Activated CD8-positive, alpha-beta memory T cell treated with anti-CD3 and anti-CD28 coated beads for 48 hours (primary cell): ENCODE measurements at regions not wholly inside any gene's neighbourhood (a gene's known extent, or its start where the extent isn't known, plus 50 kb on each side); places are given as distances from the start of the nearest gene placed in this dataset.

Experiments
- DNase-seq, 3 experiments: peaks; one replicate each; pipeline ENCODE4 v3.0.0-alpha.2; 2020; ENCODE audit warnings: low read depth in 2 of 3, low spot score in 2 of 3

DNA sequence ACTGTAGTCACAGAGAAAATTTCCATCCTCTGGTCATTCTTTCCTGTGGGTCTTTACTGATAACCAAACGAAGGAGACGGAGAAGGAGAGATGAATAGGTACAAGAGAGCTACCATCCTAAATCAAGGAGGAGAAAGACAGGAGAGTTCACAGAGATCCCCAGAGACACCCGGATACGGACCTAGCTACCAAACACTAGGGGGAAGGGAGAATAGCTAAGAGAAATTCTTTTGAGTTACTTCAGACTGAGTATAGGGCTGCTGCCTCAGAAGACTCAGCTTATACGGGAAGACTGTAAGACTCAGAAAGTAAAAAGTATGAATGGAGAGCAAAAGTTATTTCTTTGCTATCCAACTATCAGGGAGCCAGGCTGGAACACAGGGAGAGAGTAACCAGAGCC is 572.1 kb downstream of the C4orf33 start:
- DNase-seq, result no peak

DNA sequence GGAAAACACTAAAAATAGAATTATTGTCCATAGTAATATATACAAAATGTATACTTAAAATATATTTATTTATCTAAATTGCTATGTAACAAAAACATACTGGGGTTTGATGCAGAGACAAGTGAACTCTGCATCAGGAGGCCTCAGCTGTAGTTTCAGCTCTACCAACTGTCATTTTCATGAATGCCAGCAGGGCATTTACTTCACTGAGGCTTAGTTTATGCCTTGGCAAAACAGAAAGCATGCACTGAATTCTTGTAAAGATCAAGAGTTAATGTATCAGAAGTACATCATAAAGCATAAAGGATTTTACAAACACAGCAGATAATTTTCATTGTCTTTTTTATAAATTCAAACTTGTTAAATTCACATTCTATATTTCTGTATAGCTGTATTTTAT is 577.0 kb downstream of the C4orf33 start:
- DNase-seq, result no peak

DNA sequence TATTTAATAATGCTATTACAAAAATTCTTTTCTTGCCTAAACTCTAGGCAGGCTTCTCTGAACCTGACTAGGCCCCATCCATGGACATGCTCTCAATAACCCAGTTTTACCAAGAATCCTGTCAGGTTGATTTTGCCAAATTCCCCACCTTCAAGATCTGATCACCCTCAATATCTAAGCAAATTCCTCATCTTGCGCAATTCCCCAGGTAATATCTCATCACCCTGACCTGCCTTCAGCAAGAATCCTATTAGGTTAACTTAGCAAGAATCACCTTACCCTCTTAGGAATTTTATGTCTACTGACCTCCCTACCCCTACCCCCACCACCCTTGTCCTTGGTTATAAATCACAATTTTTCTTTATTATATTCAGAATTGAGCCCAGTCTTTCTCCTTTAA is 579.1 kb downstream of the C4orf33 start:
- DNase-seq, result no peak

DNA sequence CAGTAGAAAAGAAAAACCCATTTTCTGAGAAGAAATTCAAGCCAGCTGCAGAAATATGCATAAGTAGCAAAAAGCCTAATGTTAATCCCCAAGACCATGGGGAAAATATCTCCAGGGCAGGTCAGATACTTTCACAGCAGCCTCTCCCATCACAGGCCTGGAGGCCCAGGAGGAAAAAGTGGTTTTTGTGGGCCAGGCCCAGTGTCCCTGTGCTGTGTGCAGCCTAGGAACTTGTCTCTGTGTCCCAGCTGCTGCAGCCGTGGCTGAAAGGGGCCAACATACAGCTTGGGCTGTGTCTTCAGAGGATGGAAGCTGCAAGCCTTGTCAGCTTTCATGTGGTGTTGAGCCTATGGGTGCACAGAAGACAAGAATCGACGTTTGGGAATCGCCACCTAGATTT is 581.0 kb downstream of the C4orf33 start:
- no peak for DNase-seq

DNA sequence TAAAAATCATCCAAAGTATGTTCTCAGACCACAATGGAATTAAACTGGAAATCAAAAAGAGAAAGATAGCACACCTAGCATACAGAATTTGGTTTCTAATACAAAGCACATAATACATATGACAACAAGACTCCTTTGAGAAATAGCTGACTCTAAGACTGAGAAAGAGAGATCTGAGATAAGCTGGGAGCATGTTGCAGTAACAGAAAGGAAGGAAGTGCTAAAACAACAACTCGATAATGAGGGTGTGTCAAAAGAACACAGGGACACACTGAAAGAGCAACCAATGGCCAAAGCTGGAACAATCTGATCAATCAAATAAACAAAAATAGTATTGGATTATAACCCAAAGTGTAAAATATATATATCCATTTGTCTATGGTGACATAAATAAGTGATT is 586.6 kb downstream of the C4orf33 start:
- DNase-seq, result no peak

DNA sequence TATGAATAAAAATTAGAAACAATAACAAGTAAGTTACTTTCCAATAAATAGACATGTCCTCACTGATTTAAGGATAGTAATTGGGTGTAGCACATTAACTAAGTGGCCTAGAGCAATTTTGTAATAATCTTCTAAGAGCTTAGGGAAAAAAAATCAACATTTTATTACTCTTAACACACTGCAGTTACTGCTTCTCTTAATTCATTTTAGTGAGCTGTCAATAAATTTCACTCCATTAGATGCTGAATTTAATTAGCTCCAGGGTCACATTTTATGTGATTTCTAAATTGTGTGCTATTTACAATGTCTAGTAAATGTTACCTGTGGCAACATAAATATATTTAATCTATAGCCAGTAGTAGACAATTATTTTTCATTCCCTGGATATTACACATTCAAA is 612.0 kb downstream of the C4orf33 start:
- no peak for DNase-seq

DNA sequence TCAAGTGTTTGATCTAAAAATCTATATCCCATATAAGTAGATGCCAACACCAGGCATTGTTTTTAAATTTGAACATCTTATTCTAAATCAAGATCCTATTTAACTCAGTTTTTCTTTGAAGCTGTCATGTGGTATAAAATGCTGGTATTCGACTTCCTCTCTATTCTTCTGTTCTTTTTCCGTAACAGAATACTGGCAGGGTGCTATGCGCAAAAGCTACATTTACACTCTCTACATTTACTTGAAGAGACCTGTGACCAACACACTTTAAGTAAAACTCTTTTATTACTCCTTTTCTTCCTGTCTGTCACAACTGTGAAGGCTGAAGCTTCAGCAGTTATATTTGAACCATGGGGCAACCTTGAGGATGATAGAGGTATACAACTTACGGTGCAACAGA is 612.8 kb downstream of the C4orf33 start:
- DNase-seq, result no peak

DNA sequence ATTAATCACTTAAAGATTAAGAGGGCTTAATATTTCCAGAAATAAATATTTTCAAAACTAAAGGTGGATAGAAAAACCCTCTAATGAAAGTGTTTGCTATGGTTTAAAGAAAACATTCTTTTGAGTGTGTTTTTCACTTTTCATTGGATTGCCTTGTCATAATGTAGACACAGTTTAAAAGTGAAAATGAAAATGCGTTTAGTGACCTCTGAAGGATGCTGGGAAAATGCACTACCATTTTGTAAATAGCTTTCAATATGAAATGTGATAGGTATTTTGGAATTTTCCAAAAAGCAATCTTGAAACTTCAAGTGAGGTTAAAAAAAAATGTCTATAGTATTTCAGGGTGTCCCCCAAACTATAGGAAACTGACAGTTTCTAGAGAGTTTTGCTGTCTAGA is 642.2 kb downstream of the C4orf33 start:
- DNase-seq, result no peak

DNA sequence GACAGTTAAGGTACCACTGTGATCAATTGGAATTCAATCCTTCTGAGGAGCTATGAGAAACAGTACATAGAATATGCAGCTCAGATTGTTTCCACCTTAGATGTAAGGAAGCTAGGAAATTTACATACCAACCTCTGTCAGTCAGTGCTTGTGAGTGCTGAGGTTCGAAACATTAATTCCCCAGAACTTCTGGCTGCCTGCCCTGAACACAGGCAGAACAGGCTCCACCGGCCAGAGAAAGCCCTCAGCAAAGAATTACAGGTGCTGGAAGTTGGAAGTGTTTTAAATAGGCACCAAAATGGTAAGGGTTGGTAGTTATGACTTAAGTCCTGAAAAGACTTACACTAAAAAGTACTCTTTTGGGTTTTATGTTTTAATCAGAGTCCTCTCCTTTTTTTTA is 651.8 kb downstream of the C4orf33 start:
- DNase-seq, result no peak

DNA sequence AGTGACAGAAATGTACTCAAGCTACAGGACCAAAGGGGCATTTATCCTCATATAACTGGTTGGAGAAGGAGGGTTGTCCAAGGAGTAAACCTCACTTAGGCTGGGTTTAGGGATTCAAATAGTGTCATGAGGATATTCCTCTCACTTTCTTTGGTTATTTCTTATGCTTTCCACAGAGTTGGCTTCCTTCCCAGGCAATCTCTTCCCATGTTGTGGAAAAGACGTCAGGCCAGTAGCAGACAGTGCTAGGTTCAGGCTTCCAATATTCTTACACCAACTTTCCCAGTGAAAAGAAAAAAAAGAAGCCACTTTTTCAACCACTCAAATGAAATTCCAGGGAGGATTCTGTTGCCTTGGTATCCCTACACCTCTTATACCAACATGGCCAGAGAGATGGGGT is 653.0 kb downstream of the C4orf33 start:
- DNase-seq, result no peak

DNA sequence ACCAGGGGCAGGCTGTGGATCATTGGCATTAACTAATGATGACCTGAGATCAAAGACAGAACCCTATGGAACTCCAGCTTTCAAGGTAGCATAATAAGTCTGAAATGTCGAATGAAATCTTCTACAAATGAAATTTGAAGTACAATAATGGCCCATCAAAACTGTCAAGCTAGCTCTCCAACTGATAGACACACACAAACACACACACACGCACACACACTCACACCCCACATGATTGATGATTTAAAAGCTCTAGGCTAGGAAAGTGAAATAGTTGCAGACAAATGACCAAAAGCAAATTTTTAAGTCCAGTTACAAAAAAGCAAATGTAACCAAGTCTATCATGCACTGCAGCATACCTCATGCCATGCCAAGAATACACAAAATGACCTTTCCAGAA is 655.7 kb downstream of the C4orf33 start:
- no peak for DNase-seq

DNA sequence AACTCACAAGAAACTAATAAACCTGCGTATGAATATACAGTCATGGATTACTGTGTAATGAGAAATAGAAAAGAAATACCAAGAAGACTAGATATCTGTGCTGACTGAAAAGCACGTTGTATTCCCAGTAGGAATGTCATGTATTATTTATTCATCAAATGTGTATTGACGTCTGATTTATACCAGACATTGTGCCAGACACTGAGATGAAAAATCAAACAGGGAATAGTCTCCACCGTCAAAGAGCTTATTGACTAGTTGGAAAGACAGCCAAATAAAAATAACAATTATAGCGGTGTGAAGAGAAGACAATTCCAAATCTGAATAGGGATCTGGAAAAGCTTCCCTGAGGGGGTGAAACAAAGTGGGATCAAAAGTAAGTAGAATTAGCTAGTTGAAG is 687.6 kb downstream of the C4orf33 start:
- no peak for DNase-seq

DNA sequence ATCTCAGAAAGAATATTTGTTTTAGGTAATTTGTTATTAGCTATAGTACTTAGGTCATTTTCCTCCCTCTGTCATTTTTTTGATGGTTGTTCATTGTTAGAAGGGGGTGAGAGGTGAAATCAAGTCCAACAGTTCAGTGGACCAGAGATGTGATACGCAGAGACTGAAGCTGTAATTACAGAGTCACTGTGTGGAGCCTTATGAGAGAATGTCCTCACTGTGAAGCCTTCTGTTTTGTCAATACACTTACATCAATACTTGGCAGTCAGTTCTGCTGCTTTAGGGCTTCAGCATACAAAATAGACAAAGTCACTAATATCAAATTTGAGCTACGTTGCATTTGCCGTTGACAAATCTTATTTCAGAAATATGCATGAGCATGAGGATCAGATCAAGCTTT is 692.5 kb downstream of the C4orf33 start:
- no peak for DNase-seq

DNA sequence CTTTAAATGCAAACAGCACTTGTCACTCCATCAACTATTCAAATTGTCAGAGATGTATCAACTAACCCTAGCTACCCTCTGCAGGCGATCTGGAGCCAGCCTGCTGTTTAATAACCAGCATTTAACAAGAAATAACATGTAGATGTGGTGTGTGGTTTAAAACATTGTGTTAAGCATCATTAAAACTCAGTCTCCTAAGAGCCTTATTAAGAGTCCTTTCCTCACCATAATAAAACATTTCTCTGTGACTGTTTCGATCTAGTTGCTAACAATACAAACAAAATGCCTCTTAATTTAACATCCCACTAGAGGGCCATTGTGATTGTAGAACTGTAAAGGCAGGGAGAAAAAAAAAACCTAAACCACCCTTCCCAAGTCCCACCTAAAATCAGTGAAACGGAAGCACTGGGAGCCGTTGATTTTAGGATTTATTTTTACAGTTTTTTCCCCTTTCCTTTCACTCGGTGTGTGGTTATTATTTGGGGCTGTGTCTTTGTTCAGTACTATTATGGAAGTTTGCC is 708.6 kb downstream of the C4orf33 start:
- no peak for DNase-seq

DNA sequence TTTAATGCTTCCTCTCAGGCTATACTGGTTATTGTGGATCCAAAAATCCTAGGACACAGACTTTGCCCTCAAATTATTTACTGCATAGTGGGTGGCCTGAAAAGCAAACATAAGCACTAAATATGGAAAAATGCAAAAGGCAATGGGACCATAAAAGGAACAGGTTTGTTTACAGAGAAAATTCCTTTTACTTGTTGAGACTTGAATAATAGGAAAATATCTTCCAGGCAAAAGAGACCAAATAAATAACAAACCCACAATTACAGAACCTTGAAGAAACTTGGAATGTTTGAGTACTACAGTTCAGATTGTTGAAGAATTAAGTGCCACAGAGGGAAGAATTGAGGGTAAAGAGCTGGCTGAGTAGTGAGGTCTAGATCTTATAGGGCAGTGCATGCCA is 711.0 kb downstream of the C4orf33 start:
- no peak for DNase-seq

DNA sequence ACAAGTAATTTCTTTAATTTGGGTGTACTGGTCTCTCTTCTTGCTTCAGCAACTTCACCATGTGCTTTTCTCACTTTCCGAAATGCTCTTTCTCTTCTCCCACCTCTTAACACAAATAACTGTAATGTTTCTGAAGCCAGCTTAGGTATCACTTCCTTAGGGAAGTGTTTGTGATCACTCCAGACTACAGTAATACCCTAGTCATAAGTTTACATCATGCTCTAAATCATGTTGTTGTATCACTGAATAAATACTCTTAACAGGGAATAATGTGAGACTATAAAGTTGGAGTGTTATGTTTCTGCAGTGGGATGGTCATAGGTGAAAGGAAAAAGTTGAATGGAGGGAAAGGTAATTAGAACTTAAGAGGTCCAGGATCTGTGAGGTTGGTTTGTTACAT is 712.3 kb downstream of the C4orf33 start:
- DNase-seq, result no peak

DNA sequence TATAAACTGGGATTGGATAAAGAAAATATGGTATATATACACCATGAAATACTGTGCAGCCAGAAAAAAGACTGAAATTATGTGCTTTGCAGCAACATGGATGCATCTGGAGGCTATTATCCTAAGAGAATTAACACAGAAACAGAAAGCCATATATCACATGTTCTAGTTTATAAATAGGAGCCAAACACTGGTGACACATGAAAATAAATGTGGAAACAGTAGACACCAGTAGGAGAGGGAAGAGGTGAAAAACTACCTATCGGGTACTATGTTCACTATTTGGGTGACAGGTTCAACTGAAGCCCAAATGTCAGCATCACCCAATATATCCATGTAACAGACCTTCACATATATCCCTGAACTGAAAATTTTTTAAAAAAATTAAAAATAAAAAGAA is 725.1 kb downstream of the C4orf33 start:
- no peak for DNase-seq

DNA sequence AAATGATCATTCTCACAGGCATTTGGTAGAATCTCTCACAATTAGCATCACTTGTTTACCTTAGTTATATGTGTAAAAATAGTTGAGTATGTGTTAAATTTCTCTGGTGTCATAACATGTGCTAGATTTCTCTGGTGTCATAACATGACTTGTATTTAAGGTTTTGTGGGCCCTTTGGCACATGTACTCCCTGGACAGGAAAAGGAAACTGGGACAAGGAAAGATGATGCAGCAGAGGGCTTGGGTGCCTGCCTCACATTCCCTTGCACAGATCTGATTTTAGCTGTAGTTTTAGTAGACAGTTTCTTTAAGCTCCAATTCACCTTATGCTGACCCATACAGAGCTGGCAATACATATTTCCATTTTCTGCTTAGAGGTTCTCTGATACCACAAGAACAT is 726.0 kb downstream of the C4orf33 start:
- no peak for DNase-seq

DNA sequence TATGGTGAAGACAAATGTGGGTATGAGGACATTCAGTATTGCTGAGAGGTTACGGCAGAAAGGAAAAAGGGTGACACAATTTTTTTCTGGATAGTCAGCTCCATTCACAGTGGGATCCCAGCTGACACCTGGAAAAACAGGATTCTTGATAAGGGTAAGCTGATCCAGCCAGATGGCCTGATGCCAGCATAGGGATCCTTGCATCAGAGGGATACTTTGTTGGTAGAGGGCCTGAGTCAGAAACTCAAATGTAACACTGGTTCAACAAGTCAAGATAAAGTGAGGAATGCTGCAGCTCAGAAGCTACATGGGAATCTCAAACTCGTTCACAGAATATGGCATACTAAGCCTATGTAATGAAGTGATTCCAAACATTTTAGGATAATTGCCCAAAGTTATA is 726.7 kb downstream of the C4orf33 start:
- DNase-seq, result no peak

DNA sequence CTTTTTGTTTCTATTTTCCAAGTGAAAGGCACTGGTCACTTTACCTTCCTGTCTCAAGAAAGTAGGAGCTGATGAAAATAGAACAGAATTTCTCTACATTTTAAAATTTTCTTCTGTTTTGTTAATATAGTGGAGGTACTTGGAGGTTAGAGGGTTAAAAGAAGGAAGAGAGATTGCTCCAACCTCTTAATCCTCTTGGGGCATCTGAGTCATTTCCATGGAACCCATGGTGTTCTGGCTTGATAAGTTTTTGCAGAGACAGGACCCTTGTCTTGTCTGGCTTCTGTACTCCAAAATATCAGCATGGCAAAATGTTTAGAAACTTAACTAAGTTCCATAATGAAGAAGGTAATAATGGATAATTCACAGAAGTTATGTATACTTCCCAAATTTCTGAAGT is 727.2 kb downstream of the C4orf33 start:
- DNase-seq, result no peak

DNA sequence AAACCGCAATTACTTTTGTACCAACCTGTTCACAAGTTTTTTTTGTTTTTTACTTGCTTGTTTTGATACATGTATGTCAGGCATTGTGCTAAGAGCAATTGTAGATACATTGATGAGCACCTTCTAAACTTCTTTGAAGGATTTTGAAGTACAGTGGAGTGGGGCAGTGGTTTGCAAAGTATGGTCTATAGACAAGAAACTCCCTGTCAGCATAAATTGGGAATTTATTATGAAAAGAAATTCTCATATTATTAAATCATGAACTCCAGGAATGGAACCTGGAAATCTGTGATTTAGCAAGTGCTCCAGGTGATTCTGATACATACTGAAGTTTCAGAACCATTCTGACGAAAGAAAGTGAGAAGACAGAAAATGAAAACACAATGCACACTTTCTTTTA is 733.4 kb downstream of the C4orf33 start:
- DNase-seq, result no peak

DNA sequence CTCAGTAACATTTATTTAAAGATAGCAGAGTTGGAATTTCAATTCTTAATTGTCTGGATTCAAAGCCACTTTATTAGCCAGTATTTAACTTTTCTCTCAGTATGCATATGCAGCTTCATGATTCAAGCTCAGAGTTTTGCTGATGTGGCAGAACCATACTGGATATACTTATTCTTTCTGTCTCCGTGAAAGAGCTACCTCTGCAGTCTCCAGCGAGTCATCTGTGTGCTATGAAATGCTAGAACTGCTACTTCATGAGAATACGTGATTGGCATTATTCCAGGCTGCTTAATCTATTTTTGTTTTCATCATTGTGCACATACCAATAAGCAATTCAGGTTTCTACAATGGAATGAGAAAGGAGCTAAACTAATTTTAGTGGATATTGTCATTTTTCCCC is 743.7 kb downstream of the C4orf33 start:
- no peak for DNase-seq

DNA sequence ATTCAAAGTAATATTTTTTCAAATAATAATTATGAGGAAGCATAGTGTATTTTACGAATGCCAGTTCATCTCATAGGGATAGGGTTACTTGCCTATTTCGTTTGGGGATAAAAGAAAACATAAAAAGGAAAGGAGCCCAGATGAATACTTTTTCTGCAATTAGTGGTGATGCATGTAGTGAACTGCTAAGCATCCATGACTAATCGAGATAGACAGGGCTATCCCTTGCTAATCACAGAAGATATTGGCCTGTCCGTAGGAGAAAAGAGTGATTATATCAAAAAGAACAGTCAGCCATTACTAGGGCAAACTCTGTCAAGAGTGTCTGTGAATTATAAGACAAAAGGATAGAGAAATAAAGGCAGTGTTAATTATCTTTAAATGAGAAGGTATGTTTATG is 746.1 kb downstream of the C4orf33 start:
- no peak for DNase-seq

DNA sequence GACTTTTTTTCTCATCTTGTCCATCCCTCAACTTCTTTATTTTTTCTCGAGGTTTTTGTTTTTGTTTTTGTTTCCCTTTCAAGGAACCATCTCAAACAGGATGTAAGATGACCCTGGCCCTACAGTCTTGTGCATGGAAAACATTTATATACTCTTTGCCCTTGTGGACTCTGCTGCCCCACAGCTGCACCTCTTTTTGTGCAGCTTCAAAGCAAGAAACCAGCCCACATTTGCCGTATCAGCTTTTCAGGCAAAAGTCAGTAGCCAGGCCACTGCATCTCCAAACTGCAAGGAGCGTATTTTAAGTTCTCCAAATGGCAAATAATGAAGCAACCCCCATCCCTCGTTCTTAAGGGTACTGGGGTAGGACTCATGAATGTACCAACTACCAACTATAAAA is 756.5 kb downstream of the C4orf33 start:
- no peak for DNase-seq
